Large intestine (tissue), 3 donors: ENCODE measurements at regions not wholly inside any gene's neighbourhood (a gene's known extent, or its start where the extent isn't known, plus 50 kb on each side); places are given as distances from the start of the nearest gene placed in this dataset.

Experiments used
- DNase-seq, 2 donors: peaks; one replicate each; pipeline versions ENCODE4 v3.0.0 to v3.0.0-alpha.2; 2013
- H3K27ac ChIP-seq: one replicate; pipeline ENCODE4 v1.5.1; 2013; ENCODE audit warnings: low read length
- H3K27me3 ChIP-seq: 2 replicates; pipeline ENCODE4 v1.6.1; 2013; ENCODE audit warnings: low read length; ENCODE audit not compliant: control insufficient read depth, insufficient read depth
- H3K36me3 ChIP-seq: 2 replicates; pipeline ENCODE4 v1.6.1; 2013; ENCODE audit warnings: low read length; ENCODE audit not compliant: control insufficient read depth, insufficient read depth
- H3K4me1 ChIP-seq: one replicate; pipeline ENCODE4 v1.6.1; 2013; ENCODE audit warnings: low read length; ENCODE audit not compliant: control insufficient read depth, insufficient read depth
- H3K4me3 ChIP-seq: one replicate; pipeline ENCODE4 v1.5.1; 2013; ENCODE audit warnings: low read length
- H3K9me3 ChIP-seq: one replicate; pipeline ENCODE4 v1.6.1; 2013; ENCODE audit warnings: mild to moderate bottlenecking, low read depth, low read length, moderate library complexity; ENCODE audit not compliant: control insufficient read depth
- WGBS: methylation state at CpG from one replicate; pipeline ENCODE4 v1.1.5; 2013; ENCODE audit warnings: low lambda C conversion rate; ENCODE audit not compliant: insufficient coverage; 5-methylcytosine and 5-hydroxymethylcytosine counted together

GRCh38 chr5:57412680-57413079 is 69.9 kb downstream of the ACTBL2 start:
- Histone ChIP-seq H3K27ac (no peak overlapping the region), H3K4me3 (no peak overlapping the region), H3K36me3 (no peaks in the 10 kb centered on the region), H3K4me1 (no peaks in the 10 kb centered on the region), H3K9me3 (no peaks in the 10 kb centered on the region), H3K27me3 (no peaks in the 10 kb centered on the region)
- no peak for DNase-seq
- no CpG with 5 or more reads among the region's 1 CpG for whole genome bisulfite sequencing

DNA sequence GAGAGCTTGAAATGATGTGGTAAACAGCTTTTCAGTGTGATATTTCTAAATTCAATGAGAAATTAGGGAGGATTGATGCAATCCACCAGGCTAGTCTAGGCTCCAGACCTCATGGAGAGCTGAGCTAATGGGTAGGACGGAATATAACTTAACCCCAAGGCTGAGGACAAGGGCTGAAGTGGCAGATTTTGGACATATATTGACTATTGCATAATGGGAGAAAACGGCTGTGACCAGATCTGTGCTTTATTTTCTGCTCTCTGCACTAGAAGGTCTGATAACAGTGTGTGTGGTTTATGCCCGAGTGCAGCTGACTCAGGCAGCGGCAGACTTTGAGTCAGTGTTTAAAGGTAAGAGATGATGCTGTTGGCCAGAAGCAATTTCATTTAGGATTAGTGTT is 70.6 kb downstream of the ACTBL2 start:
- no peak overlapping the region for H3K4me3 ChIP-seq
- H3K9me3 ChIP-seq = no peaks in the 10 kb centered on the region
- no peaks in the 10 kb centered on the region for H3K27me3 ChIP-seq
- H3K27ac ChIP-seq = no peak overlapping the region
- H3K36me3 ChIP-seq = no peaks in the 10 kb centered on the region
- H3K4me1 ChIP-seq = no peaks in the 10 kb centered on the region
- no peak for DNase-seq
- WGBS = no CpG with 5 or more reads among the region's 4 CpGs

GRCh38 chr5:57410374-57411320 is 72.0 kb downstream of the ACTBL2 start:
- WGBS = 80% methylated on average over 1 of the region's 3 CpGs
- no peak for DNase-seq
- H3K36me3 ChIP-seq = no peaks in the 10 kb centered on the region
- H3K27ac ChIP-seq = no peak overlapping the region
- no peaks in the 10 kb centered on the region for H3K27me3 ChIP-seq
- H3K4me3 ChIP-seq = no peak overlapping the region
- H3K4me1 ChIP-seq = no peaks in the 10 kb centered on the region
- H3K9me3 ChIP-seq = no peaks in the 10 kb centered on the region

DNA sequence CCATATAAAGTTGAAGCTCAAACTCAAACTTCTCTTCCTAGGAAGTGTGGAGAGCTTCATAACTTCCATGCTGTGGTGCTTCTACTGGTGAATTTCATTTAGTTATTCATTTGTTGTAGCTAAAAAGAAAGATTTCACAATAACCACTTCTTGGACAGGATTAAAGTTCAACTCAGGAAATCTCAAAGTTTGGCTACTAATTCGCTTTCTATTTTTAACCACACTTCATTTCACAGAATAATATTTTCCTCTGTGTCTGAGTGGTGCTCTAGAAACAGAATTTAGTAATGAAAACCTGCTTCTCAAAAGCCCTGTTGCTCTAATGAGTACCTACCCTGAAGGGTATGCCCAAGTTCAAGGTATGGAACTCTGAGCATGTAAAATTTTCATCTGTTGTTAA is 73.9 kb downstream of the ACTBL2 start:
- H3K27ac ChIP-seq = no peak overlapping the region
- DNase-seq = no peak
- WGBS = no CpG with 5 or more reads among the region's 1 CpG

GRCh38 chr5:57408285-57408684 is 74.3 kb downstream of the ACTBL2 start:
- no CpG with 5 or more reads among the region's 5 CpGs for WGBS
- Histone ChIP-seq H3K4me1 (no peaks in the 10 kb centered on the region), H3K4me3 (no peak overlapping the region), H3K27me3 (no peaks in the 10 kb centered on the region), H3K9me3 (no peaks in the 10 kb centered on the region), H3K36me3 (no peaks in the 10 kb centered on the region), H3K27ac (no peak overlapping the region)
- DNase-seq = no peak

More for the DNA sequence above, 73.9 kb downstream of the ACTBL2 start:
- Histone ChIP-seq H3K4me3 (no peak overlapping the region), H3K9me3 (no peaks in the 10 kb centered on the region), H3K36me3 (no peaks in the 10 kb centered on the region), H3K4me1 (no peaks in the 10 kb centered on the region), H3K27me3 (no peaks in the 10 kb centered on the region)

DNA sequence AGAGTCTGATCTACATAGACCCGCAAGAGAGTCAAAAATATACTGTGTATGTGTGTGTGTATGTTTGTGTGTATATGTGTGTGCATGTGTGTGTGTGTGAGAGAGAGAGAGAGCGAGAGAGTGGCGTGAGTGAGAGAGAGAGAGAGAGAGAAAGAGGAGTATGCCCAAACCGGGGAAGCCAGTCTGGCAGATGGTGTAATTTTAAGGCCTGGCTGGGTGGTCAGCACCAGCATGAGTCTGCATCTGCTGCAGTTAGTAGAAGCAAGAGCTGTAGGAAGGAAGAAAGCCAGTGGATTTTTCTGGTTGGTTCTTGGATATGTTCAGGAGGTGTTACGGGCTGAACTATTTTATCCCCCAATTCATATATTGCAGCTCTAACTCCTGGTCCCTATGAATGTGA is 75.2 kb downstream of the ACTBL2 start:
- no peaks in the 10 kb centered on the region for H3K36me3 ChIP-seq
- no peak overlapping the region for H3K4me3 ChIP-seq
- DNase-seq = no peak
- H3K9me3 ChIP-seq = no peaks in the 10 kb centered on the region
- H3K4me1 ChIP-seq = no peaks in the 10 kb centered on the region
- WGBS = 80% methylated on average over 2 of the region's 5 CpGs
- H3K27me3 ChIP-seq = no peaks in the 10 kb centered on the region
- no peak overlapping the region for H3K27ac ChIP-seq

DNA sequence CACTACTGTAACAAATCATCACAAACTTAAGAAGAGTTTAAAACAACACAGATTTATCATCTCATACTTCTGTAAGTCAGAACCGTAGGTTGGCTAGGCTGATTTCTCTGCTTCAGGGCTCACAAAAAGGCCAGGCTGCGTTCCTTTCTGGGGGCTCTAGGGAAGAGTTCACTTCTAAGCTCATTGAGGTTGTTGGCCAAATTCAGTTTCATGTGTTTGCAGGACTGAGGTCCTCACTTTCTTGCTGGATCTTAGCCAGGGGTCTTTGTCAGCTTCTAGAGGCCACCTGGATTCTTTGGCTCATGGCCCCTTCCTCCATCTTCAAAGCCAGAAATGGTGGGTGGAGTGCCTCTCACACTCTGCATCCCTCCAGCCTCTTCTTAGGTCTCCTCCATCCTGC is 76.0 kb downstream of the ACTBL2 start:
- H3K27me3 ChIP-seq = no peaks in the 10 kb centered on the region
- no peaks in the 10 kb centered on the region for H3K9me3 ChIP-seq
- H3K36me3 ChIP-seq = no peaks in the 10 kb centered on the region
- H3K4me3 ChIP-seq = no peak overlapping the region
- H3K27ac ChIP-seq = no peak overlapping the region
- WGBS = no CpG with 5 or more reads among the region's 2 CpGs
- no peaks in the 10 kb centered on the region for H3K4me1 ChIP-seq
- DNase-seq = no peak

DNA sequence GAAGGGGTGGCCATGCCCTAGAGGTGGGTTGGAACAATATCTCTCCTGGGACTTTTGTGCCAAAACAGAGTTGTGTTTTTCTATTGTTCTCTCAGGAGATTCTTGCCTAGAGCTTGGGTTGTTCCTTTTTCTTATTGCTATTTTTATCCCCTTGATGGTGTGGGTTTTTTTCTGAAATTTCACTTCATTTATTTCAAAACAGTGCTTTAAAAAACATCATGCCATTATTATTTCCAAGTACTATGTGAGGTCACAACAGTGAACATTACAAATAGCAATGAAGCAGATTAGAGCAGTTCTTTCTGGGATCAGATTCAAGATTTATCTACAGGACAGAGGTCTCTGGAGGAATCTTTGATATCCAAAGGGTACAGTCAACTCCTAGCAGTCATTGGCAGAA is 76.6 kb downstream of the ACTBL2 start:
- Histone ChIP-seq H3K36me3 (no peaks in the 10 kb centered on the region), H3K27ac (no peak overlapping the region), H3K4me3 (no peak overlapping the region), H3K27me3 (no peaks in the 10 kb centered on the region), H3K9me3 (no peaks in the 10 kb centered on the region), H3K4me1 (no peaks in the 10 kb centered on the region)
- DNase-seq = no peak

- Histone ChIP-seq H3K27ac (no peak overlapping the region), H3K9me3 (no peaks in the 10 kb centered on the region), H3K36me3 (no peaks in the 10 kb centered on the region), H3K4me1 (no peaks in the 10 kb centered on the region), H3K27me3 (no peaks in the 10 kb centered on the region), H3K4me3 (no peak overlapping the region)
- DNase-seq = no peak
- 94% methylated on average over 3 of the region's 3 CpGs for WGBS
These were observed 79.8 kb downstream of the ACTBL2 start for GRCh38 chr5:57402761-57403160.

- Histone ChIP-seq H3K36me3 (no peaks in the 10 kb centered on the region), H3K27ac (no peak overlapping the region), H3K4me3 (no peak overlapping the region), H3K4me1 (no peaks in the 10 kb centered on the region), H3K27me3 (no peaks in the 10 kb centered on the region), H3K9me3 (no peaks in the 10 kb centered on the region)
- no peak for DNase-seq
- WGBS = 93% methylated on average over 2 of the region's 2 CpGs
These were observed 80.3 kb downstream of the ACTBL2 start for GRCh38 chr5:57402348-57402747.
